Stimulated activated CD4-positive, alpha-beta T cell treated with anti-CD3 and anti-CD28 coated beads, Interleukin-1b, Interleukin-23, amount 100 ng/mL, for 24 hours (primary cell): ENCODE measurements at regions not wholly inside any gene's neighbourhood (a gene's known extent, or its start where the extent isn't known, plus 50 kb on each side); places are given as distances from the start of the nearest gene placed in this dataset.

Experiments
- DNase-seq, 4 experiments: peaks; one replicate each; pipeline ENCODE4 v3.0.0-alpha.2; 2020; ENCODE audit warnings: low read depth in 4 of 4, low spot score in 1 of 4

- no peak for DNase-seq
Measured at GRCh38 chr2:217256251-217256650, 396.4 kb upstream of the TNP1 start.

GRCh38 chr2:217254111-217254510 is 394.2 kb upstream of the TNP1 start:
- DNase-seq = no peak

GRCh38 chr2:217252181-217252580 is 392.3 kb upstream of the TNP1 start:
- DNase-seq = no peak

GRCh38 chr2:217250013-217250524 is 390.2 kb upstream of the TNP1 start:
- DNase-seq = no peak

GRCh38 chr2:217249121-217250012 is 389.5 kb upstream of the TNP1 start:
- no peak for DNase-seq

GRCh38 chr2:217248312-217248935 is 388.6 kb upstream of the TNP1 start:
- DNase-seq = no peak

- DNase-seq = no peak
Measured at GRCh38 chr2:217247476-217247875, 387.6 kb upstream of the TNP1 start.

- DNase-seq = no peak
Measured at GRCh38 chr2:217246108-217246507, 386.2 kb upstream of the TNP1 start.

GRCh38 chr2:217244815-217245214 is 385.0 kb upstream of the TNP1 start:
- no peak for DNase-seq

GRCh38 chr2:217242947-217243346 is 383.1 kb upstream of the TNP1 start:
- no peak for DNase-seq

- DNase-seq = no peak
Measured at GRCh38 chr2:217231724-217232123, 371.9 kb upstream of the TNP1 start.

GRCh38 chr2:217231212-217231611 is 371.3 kb upstream of the TNP1 start:
- DNase-seq = no peak

- DNase-seq = no peak
Measured at GRCh38 chr2:217228732-217229131, 368.9 kb upstream of the TNP1 start.

GRCh38 chr2:217227794-217228193 is 367.9 kb upstream of the TNP1 start:
- DNase-seq = no peak

- DNase-seq = no peak
Measured at GRCh38 chr2:217225596-217225995, 365.7 kb upstream of the TNP1 start.

GRCh38 chr2:217223222-217223930 is 363.5 kb upstream of the TNP1 start:
- peak in 2 of 4 experiments; percentile 9 to 43 for DNase-seq

- DNase-seq = no peak
Measured at GRCh38 chr2:217222309-217222910, 362.5 kb upstream of the TNP1 start.

GRCh38 chr2:217220228-217221013 is 360.6 kb upstream of the TNP1 start:
- DNase-seq = no peak

GRCh38 chr2:217219164-217219520 is 359.3 kb upstream of the TNP1 start:
- DNase-seq = no peak

- DNase-seq = no peak
Measured at GRCh38 chr2:217218269-217219163, 358.7 kb upstream of the TNP1 start.
